Esophagus squamous epithelium (tissue), 5 donors: ENCODE measurements at regions not wholly inside any gene's neighbourhood (a gene's known extent, or its start where the extent isn't known, plus 50 kb on each side); places are given as distances from the start of the nearest gene placed in this dataset.
A peak's percentile ranks its signal among the peaks of the same experiment; 100 is the strongest.

Experiments used
- DNase-seq: peaks from one replicate; lab custom pipeline; 2025; lab: John Stamatoyannopoulos, UW
- H3K27ac ChIP-seq, 4 donors: fragments of 200-600 bp; sonication (generic); one replicate each; pipeline ENCODE4 v1.5.1; 2016 to 2019; ENCODE audit warnings: mild to moderate bottlenecking in 1 of 4
- H3K27me3 ChIP-seq, 4 donors: fragments of 200-600 bp; sonication (generic); 1 replicate in 3 of 4; 2 replicates in 1 of 4; pipeline versions ENCODE4 v1.5.1 to v1.6.0; 2017 to 2021; ENCODE audit warnings: antibody characterized with exemption in 1 of 4
- H3K36me3 ChIP-seq, 3 donors: fragments of 200-600 bp; sonication (generic); one replicate each; pipeline ENCODE4 v1.5.1; 2016 to 2019
- H3K4me1 ChIP-seq, 3 donors: fragments of 200-600 bp; sonication (generic); one replicate each; pipeline ENCODE4 v1.5.1; 2017 to 2019
- H3K4me3 ChIP-seq, 4 donors: fragments of 200-600 bp; sonication (generic); 1 replicate in 3 of 4; 2 replicates in 1 of 4; pipeline ENCODE4 v1.5.1; 2016 to 2019; ENCODE audit warnings: mild to moderate bottlenecking in 2 of 4, moderate library complexity in 1 of 4
- H3K9me3 ChIP-seq, 3 donors: fragments of 200-600 bp; sonication (generic); one replicate each; pipeline ENCODE4 v1.5.1; 2016 to 2019
- CTCF ChIP-seq, 6 experiments: fragments of 450-650 bp in 4 of 6; fragments of 200-600 bp in 2 of 6; sonication (generic) in 2 of 6; IDR thresholded peaks; one replicate each; pipeline ENCODE4 v1.5.1; 2016 to 2019; ENCODE audit warnings: antibody characterized with exemption in 6 of 6, mild to moderate bottlenecking in 4 of 6, moderate library complexity in 4 of 6
- POLR2A ChIP-seq, 4 donors: fragments of 450-650 bp; IDR thresholded peaks; one replicate each; pipeline ENCODE4 v1.6.1; 2017; ENCODE audit warnings: antibody characterized with exemption in 4 of 4, mild to moderate bottlenecking in 4 of 4, moderate library complexity in 3 of 4
- WGBS, 2 donors: methylation state at CpG; one replicate each; pipeline ENCODE4 v1.1.5; 2018; 5-methylcytosine and 5-hydroxymethylcytosine counted together
- intact Hi-C: fragments of 100-400 bp; cut with DNase I; formaldehyde crosslinking; loops from one replicate; pipeline ENCODE4 v1.15.0; 2022
- donor health status: DM: yes; HTN: yes; CAD: no.

DNA sequence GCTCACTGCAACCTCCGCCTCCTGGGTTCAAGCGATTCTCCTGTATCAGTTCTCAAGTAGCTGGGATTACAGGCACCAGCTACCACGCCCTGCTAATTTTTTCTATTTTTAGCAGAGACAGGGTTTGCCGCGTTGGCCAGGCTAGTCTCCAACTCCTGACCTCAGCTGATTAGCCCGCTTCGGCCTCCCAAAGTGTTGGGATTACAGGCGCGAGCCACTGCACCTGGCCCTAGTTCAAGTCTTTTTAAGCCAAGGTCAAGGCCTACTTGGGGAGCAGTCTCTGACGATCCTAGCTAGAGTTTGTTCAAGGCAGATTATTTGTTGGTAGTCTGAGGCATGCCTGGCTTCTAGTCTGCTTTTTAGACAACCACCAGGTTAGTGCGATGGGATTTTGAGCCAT lies 709.5 kb upstream of the COBL start:
- Histone ChIP-seq H3K4me1 (no peaks in the 10 kb centered on the region), H3K36me3 (no peaks in the 10 kb centered on the region), H3K27ac (no peak overlapping the region), H3K27me3 (no peaks in the 10 kb centered on the region), H3K4me3 (no peak overlapping the region), H3K9me3 (no peaks in the 10 kb centered on the region)
- intact Hi-C loops: no loop called here
- DNase-seq: no peak
- WGBS, 2 donors: 80 to 87% methylated on average over 3 to 11 of the region's 11 CpGs
- TF ChIP-seq POLR2A (IDR thresholded peaks at IDR 0.05) (no peak), CTCF (IDR thresholded peaks at IDR 0.05) (no peak)

DNA sequence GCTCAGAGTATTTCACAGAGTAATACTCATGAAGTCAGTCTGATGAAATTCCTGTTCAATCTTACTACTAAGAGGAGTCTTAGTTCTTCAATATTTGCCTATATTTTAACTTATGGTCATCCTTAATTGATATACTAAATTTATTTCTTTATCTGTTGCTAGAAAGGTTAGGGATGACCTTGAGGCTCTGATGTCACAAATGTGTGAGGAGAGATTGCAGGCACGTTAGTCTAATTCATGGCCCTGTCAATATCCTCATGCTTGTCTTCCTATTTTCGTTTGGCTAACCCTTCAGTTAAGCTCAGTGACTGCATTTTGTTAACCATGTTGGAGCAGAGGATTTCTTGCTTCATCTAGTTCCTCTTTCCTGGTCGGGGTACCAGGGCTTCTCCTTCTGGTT lies 704.7 kb upstream of the COBL start:
- no peaks in the 10 kb centered on the region for H3K4me1 ChIP-seq
- no peaks in the 10 kb centered on the region for H3K36me3 ChIP-seq
- no peak for DNase-seq
- no peak overlapping the region for H3K27ac ChIP-seq
- H3K9me3 ChIP-seq: no peaks in the 10 kb centered on the region
- H3K4me3 ChIP-seq: no peak overlapping the region
- intact Hi-C loops: no loop called here
- TF ChIP-seq POLR2A (IDR thresholded peaks at IDR 0.05) (no peak), CTCF (IDR thresholded peaks at IDR 0.05) (no peak)
- 19 to 42% methylated on average over 3 of the region's 3 CpGs for WGBS, 2 donors
- no peaks in the 10 kb centered on the region for H3K27me3 ChIP-seq

- H3K4me1 ChIP-seq: no peaks in the 10 kb centered on the region
- TF ChIP-seq CTCF (IDR thresholded peaks at IDR 0.05) (no peak), POLR2A (IDR thresholded peaks at IDR 0.05) (no peak)
- H3K36me3 ChIP-seq: no peaks in the 10 kb centered on the region
- H3K27ac ChIP-seq: no peak overlapping the region
- H3K27me3 ChIP-seq: no peaks in the 10 kb centered on the region
- WGBS, 2 donors: 83 to 89% methylated on average over 3 of the region's 3 CpGs
- DNase-seq: no peak
- intact Hi-C loops: no loop called here
- H3K4me3 ChIP-seq: no peak overlapping the region
- no peaks in the 10 kb centered on the region for H3K9me3 ChIP-seq
Measured at GRCh38 chr7:52018680-52019054, 702.1 kb upstream of the COBL start.

DNA sequence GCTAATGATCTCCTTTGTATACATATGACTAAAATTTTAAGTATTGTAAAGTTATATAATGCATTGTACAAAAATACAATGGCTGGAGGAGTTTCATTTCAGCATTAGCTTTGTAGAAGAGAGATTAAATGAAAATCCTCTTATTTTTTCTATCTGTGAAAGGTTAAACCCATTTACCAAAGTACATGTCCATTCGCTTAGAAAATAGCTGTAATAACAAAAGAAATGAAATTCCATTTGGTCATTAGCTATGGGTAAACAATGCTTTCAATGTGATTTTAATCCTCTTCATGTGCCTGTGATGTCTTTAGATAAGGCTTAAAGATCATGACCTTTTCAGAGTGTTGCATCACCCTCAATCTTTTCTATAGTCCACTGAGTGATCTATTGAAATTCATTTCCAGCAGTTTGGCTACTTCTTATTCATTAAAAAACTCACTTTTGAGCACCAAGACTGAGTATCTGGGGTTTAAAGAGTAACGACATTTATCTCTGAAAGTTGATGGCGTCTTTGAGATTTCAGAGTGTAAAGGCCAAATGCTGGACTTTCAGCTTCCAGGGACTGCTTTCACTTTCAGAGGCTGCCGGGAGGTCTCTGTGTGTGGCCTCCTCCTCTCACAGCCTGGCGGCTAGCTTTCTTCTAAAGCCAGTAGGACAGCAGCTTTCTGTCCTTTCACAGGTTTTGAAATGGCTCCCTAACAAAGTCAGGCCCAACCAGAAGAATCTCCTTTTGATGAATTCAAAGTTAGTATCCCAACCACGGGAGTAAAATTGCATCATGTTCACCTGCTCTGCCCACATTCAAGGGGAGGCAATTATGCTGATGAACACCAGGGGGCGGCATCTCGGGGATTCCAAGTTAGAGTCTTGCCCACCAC lies 701.4 kb upstream of the COBL start:
- H3K4me3 ChIP-seq: no peak overlapping the region
- intact Hi-C loops: no loop called here
- H3K27me3 ChIP-seq: no peaks in the 10 kb centered on the region
- WGBS, 2 donors: 43 to 69% methylated on average over 7 to 8 of the region's 8 CpGs
- no peak overlapping the region for H3K27ac ChIP-seq
- H3K4me1 ChIP-seq: no peaks in the 10 kb centered on the region
- no peaks in the 10 kb centered on the region for H3K9me3 ChIP-seq
- H3K36me3 ChIP-seq: no peaks in the 10 kb centered on the region
- DNase-seq: no peak
- TF ChIP-seq POLR2A (IDR thresholded peaks at IDR 0.05): no peak
- peak in 1 of 6 experiments; percentile 37 for TF ChIP-seq CTCF (IDR thresholded peaks at IDR 0.05)

GRCh38 chr7:52009181-52009580 lies 692.6 kb upstream of the COBL start:
- WGBS, 2 donors: 28 to 53% methylated on average over 1 of the region's 1 CpG
- Histone ChIP-seq H3K36me3 (no peaks in the 10 kb centered on the region), H3K27ac (no peak overlapping the region), H3K4me3 (no peak overlapping the region), H3K9me3 (no peaks in the 10 kb centered on the region), H3K27me3 (no peaks in the 10 kb centered on the region), H3K4me1 (no peaks in the 10 kb centered on the region)
- no peak for DNase-seq
- no peak for TF ChIP-seq POLR2A (IDR thresholded peaks at IDR 0.05)
- TF ChIP-seq CTCF (IDR thresholded peaks at IDR 0.05): no peak
- intact Hi-C loops: no loop called here
